ENCODE measurements at regions not wholly inside any gene's neighbourhood (a gene's known extent, or its start where the extent isn't known, plus 50 kb on each side); places are given as distances from the start of the nearest gene placed in this dataset.
"Not testable (repeated sequence)": the region's sequence is repeated elsewhere in the genome, so short reads cannot be mapped to it uniquely, and the experiment has no call there.

- Histone ChIP-seq H3K27ac (no peak overlapping the region), H3K36me3 (no peaks in the 10 kb centered on the region), H3K4me1 (no peaks in the 10 kb centered on the region), H3K27me3 (replicated peaks in 1 of 7) (peaks cover 0 to 6% (median 0%) of the 10 kb centered on the region in 7 donors), H3K9me3 (peaks cover 0 to 36% (median 18%) of the 10 kb centered on the region in 8 donors), H3K4me3 (no peak overlapping the region)
- 58 to 79% (median 72%) methylated on average over 1 of the region's 1 CpG for WGBS, 5 donors
- TF ChIP-seq POLR2AphosphoS5 (IDR thresholded peaks at IDR 0.05): no peak
- no peak for DNase-seq
- intact Hi-C loops (cut with DNase I; ENCODE audit: low total_unique reads): no loop called here
These were observed 628.4 kb upstream of the TPK1 start for GRCh38 chr7:145464287-145464686.

DNA sequence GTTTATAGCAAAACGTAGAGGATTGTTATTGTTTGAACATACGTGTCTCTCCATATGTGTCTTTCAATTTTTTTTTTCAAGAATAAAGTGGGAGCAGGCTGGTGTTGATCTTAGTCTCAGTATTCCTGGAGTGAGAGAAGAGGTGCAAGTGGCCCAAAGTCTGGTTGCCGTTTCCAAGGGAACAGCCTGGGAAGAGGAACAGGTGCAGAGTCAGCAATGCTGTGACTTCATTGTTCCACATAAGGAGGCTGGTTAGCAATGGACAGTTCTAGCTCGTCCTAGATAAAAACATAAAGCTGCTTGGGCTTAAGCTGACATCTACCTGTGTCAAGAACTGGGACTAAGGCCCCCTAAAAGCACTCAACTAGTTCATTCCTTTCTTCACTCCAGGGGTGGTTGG is 626.6 kb upstream of the TPK1 start:
- Histone ChIP-seq H3K4me3 (no peak overlapping the region), H3K27ac (no peak overlapping the region), H3K4me1 (no peaks in the 10 kb centered on the region), H3K27me3 (replicated peaks in 1 of 7) (peaks cover 0 to 6% (median 0%) of the 10 kb centered on the region in 7 donors), H3K9me3 (peaks cover 0 to 33% (median 18%) of the 10 kb centered on the region in 8 donors), H3K36me3 (no peaks in the 10 kb centered on the region)
- intact Hi-C loops (cut with DNase I; ENCODE audit: low total_unique reads): no loop called here
- DNase-seq: no peak
- 75 to 80% (median 79%) methylated on average over 4 of the region's 4 CpGs for WGBS, 5 donors
- TF ChIP-seq POLR2A (IDR thresholded peaks at IDR 0.05) (no peak), POLR2AphosphoS5 (IDR thresholded peaks at IDR 0.05) (no peak)
- TF ChIP-seq, protein P1, sequence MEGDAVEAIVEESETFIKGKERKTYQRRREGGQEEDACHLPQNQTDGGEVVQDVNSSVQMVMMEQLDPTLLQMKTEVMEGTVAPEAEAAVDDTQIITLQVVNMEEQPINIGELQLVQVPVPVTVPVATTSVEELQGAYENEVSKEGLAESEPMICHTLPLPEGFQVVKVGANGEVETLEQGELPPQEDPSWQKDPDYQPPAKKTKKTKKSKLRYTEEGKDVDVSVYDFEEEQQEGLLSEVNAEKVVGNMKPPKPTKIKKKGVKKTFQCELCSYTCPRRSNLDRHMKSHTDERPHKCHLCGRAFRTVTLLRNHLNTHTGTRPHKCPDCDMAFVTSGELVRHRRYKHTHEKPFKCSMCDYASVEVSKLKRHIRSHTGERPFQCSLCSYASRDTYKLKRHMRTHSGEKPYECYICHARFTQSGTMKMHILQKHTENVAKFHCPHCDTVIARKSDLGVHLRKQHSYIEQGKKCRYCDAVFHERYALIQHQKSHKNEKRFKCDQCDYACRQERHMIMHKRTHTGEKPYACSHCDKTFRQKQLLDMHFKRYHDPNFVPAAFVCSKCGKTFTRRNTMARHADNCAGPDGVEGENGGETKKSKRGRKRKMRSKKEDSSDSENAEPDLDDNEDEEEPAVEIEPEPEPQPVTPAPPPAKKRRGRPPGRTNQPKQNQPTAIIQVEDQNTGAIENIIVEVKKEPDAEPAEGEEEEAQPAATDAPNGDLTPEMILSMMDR (IDR thresholded peaks at IDR 0.05 in 8 of 11, conservative IDR thresholded peaks at IDR 0.05 in 3 of 11): no peak

- Histone ChIP-seq H3K27me3 (replicated peaks in 1 of 7) (no peaks in the 10 kb centered on the region), H3K9me3 (peaks cover 0 to 14% (median 0%) of the 10 kb centered on the region in 8 donors), H3K4me3 (no peak overlapping the region), H3K36me3 (no peaks in the 10 kb centered on the region), H3K4me1 (no peaks in the 10 kb centered on the region), H3K27ac (no peak overlapping the region)
- no peak for TF ChIP-seq POLR2AphosphoS5 (IDR thresholded peaks at IDR 0.05)
- TF ChIP-seq, protein P1 (IDR thresholded peaks at IDR 0.05 in 8 of 11, conservative IDR thresholded peaks at IDR 0.05 in 3 of 11): no peak
- no peak for TF ChIP-seq POLR2A (IDR thresholded peaks at IDR 0.05)
- WGBS, 5 donors: 89 to 95% (median 90%) methylated on average over 7 of the region's 7 CpGs
- intact Hi-C loops (cut with DNase I; ENCODE audit: low total_unique reads): no loop called here
- no peak for DNase-seq
These were observed 599.0 kb upstream of the TPK1 start for GRCh38 chr7:145434811-145435210.

DNA sequence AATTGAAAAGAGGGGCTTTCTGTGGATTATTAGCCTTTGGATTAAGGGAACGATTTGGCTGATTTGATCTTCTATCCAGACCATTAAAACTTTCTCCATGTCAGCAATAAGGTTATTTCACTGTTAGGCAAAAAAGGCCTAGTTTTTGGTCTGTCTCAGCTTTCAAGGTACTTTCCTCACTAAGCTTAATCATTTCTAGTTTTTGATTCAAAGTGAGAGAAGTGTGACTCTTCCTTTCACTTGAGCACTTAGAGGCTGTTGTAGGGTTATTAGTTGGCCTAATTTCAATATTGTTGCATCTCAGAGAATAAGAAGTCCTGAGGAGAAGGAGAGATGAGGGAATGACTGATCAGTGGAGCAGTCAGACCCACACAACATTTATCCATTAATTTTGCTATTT is 596.0 kb upstream of the TPK1 start:
- no peak for DNase-seq
- intact Hi-C loops (cut with DNase I; ENCODE audit: low total_unique reads): no loop called here
- 73 to 92% (median 85%) methylated on average over 1 of the region's 1 CpG for WGBS, 5 donors
- H3K4me3 ChIP-seq: no peak overlapping the region
- no peaks in the 10 kb centered on the region for H3K36me3 ChIP-seq
- TF ChIP-seq POLR2A (IDR thresholded peaks at IDR 0.05) (no peak), POLR2AphosphoS5 (IDR thresholded peaks at IDR 0.05) (no peak)
- TF ChIP-seq, protein P1 (IDR thresholded peaks at IDR 0.05 in 8 of 11, conservative IDR thresholded peaks at IDR 0.05 in 3 of 11): no peak
- no peaks in the 10 kb centered on the region for H3K4me1 ChIP-seq
- H3K9me3 ChIP-seq: peaks cover 0 to 15% (median 2%) of the 10 kb centered on the region in 8 donors
- H3K27me3 ChIP-seq (replicated peaks in 1 of 7): no peaks in the 10 kb centered on the region
- H3K27ac ChIP-seq: no peak overlapping the region

DNA sequence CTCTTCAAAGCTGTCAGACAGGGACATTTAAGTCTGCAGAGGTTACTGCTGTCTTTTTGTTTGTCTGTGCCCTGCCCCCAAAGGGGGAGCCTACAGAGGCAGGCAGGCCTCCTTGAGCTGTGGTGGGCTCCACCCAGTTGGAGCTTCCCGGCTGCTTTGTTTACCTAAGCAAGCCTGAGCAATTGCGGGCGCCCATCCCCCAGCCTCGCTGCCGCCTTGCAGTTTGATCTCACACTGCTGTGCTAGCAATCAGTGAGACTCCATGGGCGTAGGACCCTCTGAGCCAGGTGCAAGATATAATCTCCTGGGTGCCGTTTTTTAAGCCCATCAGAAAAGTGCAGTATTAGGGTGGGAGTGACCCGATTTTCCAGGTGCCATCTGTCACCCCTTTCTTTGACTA is 582.6 kb upstream of the TPK1 start:
- DNase-seq; H3K27me3 ChIP-seq (replicated peaks in 1 of 7); H3K27ac ChIP-seq; H3K4me3 ChIP-seq; intact Hi-C loops (cut with DNase I; ENCODE audit: low total_unique reads); H3K36me3 ChIP-seq; H3K4me1 ChIP-seq: not testable (repeated sequence)
- WGBS, 5 donors: 80 to 90% (median 86%) methylated on average over 8 of the region's 8 CpGs
- peaks cover 0 to 21% (median 7%) of the 10 kb centered on the region in 8 donors for H3K9me3 ChIP-seq
